GM21526 (cell line): ENCODE measurements at regions not wholly inside any gene's neighbourhood (a gene's known extent, or its start where the extent isn't known, plus 50 kb on each side); places are given as distances from the start of the nearest gene placed in this dataset.

Experiments
- ATAC-seq: cut with Tn5 transposase; IDR thresholded peaks from one replicate; pipeline ENCODE4 v1.9.1; 2021; ENCODE audit warnings: moderate library complexity; ENCODE audit not compliant: unreplicated experiment, low FRiP score

DNA sequence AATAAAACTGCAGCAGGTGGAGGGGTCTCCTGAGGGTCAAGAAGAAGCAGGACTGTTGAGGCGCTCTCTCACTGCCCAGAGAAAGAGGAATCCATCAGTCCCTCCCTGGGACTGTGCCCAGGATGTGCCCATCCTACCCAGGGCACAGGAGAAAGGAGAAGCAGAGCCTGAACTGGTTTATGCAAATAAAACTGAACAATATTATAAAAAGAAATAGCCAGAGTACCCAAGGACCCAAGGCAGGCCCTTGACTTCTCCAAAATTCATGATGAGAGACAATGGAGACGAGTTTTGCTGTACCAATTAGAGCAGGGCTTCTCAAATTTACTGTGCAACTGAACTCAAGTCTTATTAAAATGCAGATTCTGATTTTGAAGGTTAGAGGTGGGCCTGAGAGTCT, 211.0 kb downstream of the IGSF11 start:
- ATAC-seq, result no peak

DNA sequence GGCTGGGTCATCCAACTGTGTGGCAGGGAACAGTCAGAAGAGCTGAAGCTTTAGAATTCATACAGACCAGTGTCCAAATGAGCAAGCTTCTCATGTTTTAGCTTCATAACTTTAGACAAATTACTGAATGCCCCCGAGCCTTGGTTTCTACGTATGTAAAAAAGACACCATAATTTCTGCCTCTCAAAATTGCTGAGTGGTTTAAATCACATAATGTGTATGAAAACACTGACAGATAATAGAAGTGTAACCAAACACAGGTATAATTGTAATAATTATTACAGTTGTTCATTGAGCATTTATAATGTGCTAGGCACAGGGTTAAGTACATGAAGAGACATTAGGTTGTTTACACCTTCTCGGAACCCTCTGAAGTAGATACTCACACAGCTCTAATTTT, 207.2 kb downstream of the IGSF11 start:
- ATAC-seq, result no peak

DNA sequence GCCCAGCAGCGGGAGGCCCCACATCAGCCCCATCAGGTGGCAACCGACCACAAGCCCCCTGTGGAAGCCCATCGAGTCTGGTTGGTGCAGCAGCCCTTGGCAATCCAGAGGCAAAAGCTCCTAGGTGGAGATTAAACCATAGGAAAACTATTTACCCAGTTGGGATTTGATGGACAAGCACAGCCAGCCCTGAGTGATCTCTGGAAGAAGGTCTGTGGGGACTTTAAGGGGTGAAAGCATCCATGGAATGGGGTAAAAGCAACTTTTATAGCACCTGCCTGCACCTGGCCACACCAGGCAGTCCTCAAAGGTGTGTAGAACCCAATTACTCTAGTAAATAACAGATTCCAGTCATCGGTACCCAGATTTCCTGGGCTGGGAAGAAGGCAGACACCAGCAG, 206.3 kb downstream of the IGSF11 start:
- no peak for ATAC-seq

DNA sequence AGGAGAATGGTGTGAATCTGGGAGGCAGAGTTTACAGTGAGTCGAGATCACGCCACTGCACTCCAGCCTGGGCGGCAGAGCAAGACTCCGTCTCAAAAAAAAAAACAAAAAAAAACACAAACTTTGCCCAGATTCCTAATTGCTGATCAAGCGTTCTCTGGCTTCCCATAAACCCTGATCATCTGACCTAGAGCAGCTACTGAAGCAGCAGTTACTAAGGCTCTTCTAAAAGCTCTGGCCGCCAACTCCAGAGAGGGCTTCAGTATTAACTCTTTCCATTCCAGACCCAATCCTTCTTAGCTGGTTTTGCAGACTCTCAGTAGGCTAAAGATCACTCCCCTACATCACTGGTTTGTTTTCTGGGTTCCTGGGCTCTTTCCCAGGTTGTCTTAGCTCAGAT, 201.6 kb downstream of the IGSF11 start:
- no peak for ATAC-seq

DNA sequence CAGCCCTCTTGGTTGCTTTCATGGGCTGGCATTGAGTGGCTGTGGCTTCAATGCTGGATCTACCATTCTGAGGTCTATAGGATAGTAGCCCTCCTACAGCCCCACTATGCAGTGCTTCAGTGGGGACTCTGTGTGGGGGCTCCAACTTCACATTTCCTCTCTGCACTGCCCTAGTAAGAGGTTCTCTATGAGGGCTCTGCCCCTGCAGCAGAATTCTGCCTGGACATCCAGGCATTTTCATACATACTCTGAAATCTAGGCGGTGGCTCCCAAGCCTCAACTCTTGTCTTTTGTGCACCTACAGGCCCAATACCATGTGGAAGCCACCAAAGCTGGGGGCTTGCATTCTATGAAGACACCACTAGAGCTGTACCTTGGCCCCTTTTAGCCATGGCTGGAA, 195.8 kb downstream of the IGSF11 start:
- no peak for ATAC-seq

DNA sequence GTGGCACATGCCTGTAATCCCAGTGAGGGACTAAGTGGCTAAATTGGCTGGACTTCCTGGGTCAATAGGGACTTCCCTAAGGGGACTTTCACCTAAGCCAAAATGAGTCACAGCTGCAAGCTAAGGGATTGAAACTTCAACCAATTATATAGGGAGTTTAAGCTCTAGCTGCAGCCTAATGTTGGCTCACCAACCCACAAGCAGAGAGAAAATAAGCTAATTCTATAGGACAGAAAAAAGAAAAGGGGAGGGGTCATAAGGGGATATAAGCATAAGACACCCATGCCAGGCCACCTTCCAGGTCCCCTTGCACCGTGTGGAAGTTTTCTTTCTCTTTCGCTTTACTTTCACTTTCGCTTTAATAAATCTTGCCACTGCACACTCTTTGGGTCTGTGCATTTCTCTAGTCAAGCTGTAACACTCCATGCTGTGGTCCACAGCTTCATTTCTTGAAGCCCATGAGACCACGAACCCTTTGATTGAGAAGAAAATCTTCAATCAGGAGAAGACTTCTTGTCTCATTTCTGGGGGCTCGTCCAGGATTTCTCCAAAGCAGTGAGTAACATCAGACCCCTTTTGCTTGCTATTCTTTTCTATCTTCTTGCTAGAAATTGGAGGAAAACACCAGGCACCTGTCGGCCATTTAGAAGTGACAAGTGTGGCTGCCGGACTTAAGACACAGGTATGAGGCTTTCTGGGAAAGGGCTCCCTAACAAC, 192.3 kb downstream of the IGSF11 start:
- no peak for ATAC-seq

DNA sequence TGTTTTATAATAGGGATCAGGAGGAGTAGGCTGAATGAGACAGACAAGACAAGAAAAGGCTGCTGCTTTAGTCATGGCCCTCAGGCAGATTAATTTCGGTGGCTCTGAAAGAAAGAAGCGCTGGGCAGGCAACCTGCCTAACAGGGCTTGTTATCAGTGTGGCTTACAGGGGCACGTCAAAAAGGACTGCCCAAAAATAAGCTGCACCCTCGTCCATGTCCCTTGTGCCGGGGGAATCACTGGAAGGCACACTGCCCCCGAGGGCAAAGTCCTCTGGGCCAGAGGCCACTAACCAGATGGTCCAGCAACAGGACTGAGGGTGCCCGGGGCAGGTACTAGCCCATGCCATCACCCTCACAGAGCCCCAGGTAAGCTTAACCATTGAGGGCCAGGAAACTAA, 188.5 kb downstream of the IGSF11 start:
- ATAC-seq, result no peak
